ENCODE measurements at regions not wholly inside any gene's neighbourhood (a gene's known extent, or its start where the extent isn't known, plus 50 kb on each side); places are given as distances from the start of the nearest gene placed in this dataset.

DNA sequence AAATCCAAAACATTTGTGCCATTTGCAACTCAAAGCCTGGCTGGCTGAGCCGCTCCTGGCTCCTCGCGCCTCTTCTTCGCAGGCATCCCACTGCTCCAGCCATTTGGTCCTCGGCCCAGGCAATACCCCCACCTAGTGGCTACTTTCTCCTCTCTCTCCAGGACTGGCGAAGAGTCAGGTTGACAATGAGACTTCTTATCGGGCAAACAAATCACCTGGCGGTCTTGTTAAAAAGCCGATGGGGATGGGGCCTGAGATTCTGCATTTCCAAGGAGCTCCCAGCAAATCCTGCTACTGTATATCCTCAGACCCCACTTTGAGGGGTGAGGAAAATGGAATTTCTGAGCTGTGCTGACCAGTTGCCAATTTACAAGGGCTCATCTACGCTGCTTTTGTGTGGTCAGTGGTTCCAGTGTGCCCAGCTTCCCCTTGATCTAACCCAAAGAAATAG is 89.0 kb downstream of the ISX start:
- peak in 5 of 8 donors; percentile 54 to 73 (median 65) for ATAC-seq
- H3K27me3 ChIP-seq, result peaks cover 0 to 62% (median 42%) of the 10 kb centered on the region in 7 donors
- no peaks in the 10 kb centered on the region for H3K36me3 ChIP-seq
- peaks cover 0 to 8% (median 0%) of the 10 kb centered on the region in 9 donors for H3K4me1 ChIP-seq
- H3K27ac ChIP-seq, result no peak overlapping the region
- TF ChIP-seq, protein P1, sequence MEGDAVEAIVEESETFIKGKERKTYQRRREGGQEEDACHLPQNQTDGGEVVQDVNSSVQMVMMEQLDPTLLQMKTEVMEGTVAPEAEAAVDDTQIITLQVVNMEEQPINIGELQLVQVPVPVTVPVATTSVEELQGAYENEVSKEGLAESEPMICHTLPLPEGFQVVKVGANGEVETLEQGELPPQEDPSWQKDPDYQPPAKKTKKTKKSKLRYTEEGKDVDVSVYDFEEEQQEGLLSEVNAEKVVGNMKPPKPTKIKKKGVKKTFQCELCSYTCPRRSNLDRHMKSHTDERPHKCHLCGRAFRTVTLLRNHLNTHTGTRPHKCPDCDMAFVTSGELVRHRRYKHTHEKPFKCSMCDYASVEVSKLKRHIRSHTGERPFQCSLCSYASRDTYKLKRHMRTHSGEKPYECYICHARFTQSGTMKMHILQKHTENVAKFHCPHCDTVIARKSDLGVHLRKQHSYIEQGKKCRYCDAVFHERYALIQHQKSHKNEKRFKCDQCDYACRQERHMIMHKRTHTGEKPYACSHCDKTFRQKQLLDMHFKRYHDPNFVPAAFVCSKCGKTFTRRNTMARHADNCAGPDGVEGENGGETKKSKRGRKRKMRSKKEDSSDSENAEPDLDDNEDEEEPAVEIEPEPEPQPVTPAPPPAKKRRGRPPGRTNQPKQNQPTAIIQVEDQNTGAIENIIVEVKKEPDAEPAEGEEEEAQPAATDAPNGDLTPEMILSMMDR (IDR thresholded peaks at IDR 0.05), result peak; percentile 32 to 75 (median 66)
- intact Hi-C loops (cut with DNase I), result loop anchor here in 2 of 10 donors (10.0 kb wide), 1 partner anchor 740 kb away; no protein-coding TSS in a partner anchor
- no peak overlapping the region for H3K4me3 ChIP-seq
- peak; percentile 31 to 37 for DNase-seq
- H3K9me3 ChIP-seq, result no peaks in the 10 kb centered on the region
- WGBS, 2 donors, result 6 to 8% methylated on average over 10 of the region's 10 CpGs

DNA sequence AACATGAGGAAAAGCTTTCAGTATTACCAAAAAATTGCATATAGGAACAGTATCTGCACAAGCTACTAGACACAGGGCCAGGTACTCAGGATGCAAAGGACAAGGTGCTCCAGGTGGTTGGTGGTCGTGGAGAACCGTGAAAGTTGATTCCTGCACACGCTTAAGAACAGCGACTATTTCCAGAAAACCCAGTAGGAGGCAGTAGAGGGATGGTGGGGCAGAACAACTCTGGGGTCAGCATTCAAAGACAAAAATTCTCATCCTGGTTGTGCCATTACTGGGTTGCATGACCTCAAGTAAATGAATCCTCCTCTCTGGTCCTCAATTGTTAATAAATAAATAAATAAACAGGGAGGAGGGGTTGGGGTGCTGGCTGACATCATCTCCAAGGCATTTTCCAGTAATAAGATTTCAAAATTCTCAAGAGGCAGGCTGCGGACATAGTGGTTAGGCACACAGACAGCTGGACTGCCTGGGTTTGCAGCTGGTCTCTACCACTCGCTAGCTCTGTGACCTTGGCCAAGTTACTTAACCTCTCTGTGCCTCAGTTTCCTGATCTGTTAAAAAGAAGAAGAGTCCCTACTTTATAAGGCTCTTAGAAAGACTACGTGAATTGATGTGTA is 89.6 kb downstream of the ISX start:
- no peaks in the 10 kb centered on the region for H3K36me3 ChIP-seq
- H3K27me3 ChIP-seq, result peaks cover 0 to 63% (median 42%) of the 10 kb centered on the region in 7 donors
- 50 to 62% methylated on average over 7 of the region's 7 CpGs for WGBS, 2 donors
- TF ChIP-seq, protein P1 (IDR thresholded peaks at IDR 0.05), result no peak
- intact Hi-C loops (cut with DNase I), result loop anchor here in 2 of 10 donors (10.0 kb wide), 1 partner anchor 741 kb away; no protein-coding TSS in a partner anchor
- ATAC-seq (no peak), DNase-seq (no peak)
- H3K4me1 ChIP-seq, result peaks cover 0 to 4% (median 0%) of the 10 kb centered on the region in 9 donors
- H3K27ac ChIP-seq, result no peak overlapping the region
- no peaks in the 10 kb centered on the region for H3K9me3 ChIP-seq
- no peak overlapping the region for H3K4me3 ChIP-seq

DNA sequence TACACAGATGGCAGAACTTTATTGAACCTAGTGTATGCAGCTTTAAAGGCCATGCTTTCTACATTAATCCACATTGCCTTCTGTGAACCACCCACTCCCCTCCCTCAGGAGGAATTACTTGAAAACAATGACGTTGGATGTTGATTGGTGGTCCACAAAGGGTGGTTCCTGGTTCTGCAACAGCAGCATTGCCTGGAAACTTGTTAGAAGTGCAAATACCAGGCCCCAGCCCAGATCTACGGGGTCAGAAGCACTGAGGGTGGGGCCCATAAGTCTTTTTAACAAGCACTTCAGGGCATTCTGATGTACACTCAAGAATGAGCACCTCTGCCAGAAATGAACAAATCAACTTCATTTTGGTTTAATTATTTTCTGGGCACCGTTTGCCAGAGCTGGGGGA is 91.0 kb downstream of the ISX start:
- H3K27ac ChIP-seq, result no peak overlapping the region
- H3K36me3 ChIP-seq, result no peaks in the 10 kb centered on the region
- TF ChIP-seq, protein P1 (IDR thresholded peaks at IDR 0.05), result no peak
- ATAC-seq (no peak), DNase-seq (no peak)
- H3K4me3 ChIP-seq, result no peak overlapping the region
- no peaks in the 10 kb centered on the region for H3K9me3 ChIP-seq
- peaks cover 0 to 4% (median 0%) of the 10 kb centered on the region in 9 donors for H3K4me1 ChIP-seq
- H3K27me3 ChIP-seq, result peaks cover 0 to 59% (median 36%) of the 10 kb centered on the region in 7 donors
- 49 to 64% methylated on average over 3 of the region's 3 CpGs for WGBS, 2 donors
- intact Hi-C loops (cut with DNase I), result loop anchor here in 2 of 10 donors (10.0 kb wide), 1 partner anchor 742 kb away; no protein-coding TSS in a partner anchor

- 36 to 61% methylated on average over 7 of the region's 7 CpGs for WGBS, 2 donors
Measured at GRCh38 chr22:35158336-35158735, 92.4 kb downstream of the ISX start.

More at GRCh38 chr22:35158336-35158735, 92.4 kb downstream of the ISX start:
- intact Hi-C loops (cut with DNase I), result loop anchor here in 2 of 10 donors (10.0 kb wide), 1 partner anchor 744 kb away; no protein-coding TSS in a partner anchor
- H3K36me3 ChIP-seq, result no peaks in the 10 kb centered on the region
- H3K27ac ChIP-seq, result no peak overlapping the region
- no peak for ATAC-seq
- peaks cover 0 to 59% (median 36%) of the 10 kb centered on the region in 7 donors for H3K27me3 ChIP-seq
- H3K4me1 ChIP-seq, result peaks cover 0 to 4% (median 0%) of the 10 kb centered on the region in 9 donors
- TF ChIP-seq, protein P1 (IDR thresholded peaks at IDR 0.05), result no peak
- H3K4me3 ChIP-seq, result no peak overlapping the region
- H3K9me3 ChIP-seq, result no peaks in the 10 kb centered on the region
- DNase-seq, result no peak
